HG02970 (cell line): ENCODE measurements at regions not wholly inside any gene's neighbourhood (a gene's known extent, or its start where the extent isn't known, plus 50 kb on each side); places are given as distances from the start of the nearest gene placed in this dataset.
"Not testable (repeated sequence)": the region's sequence is repeated elsewhere in the genome, so short reads cannot be mapped to it uniquely, and the experiment has no call there.

Experiments used
- ATAC-seq: cut with Tn5 transposase; IDR thresholded peaks from one replicate; pipeline ENCODE4 v1.9.1; 2021; ENCODE audit warnings: mild to moderate bottlenecking, moderate library complexity, moderate number of reproducible peaks; ENCODE audit not compliant: unreplicated experiment, low FRiP score

GRCh38 chr13:50153876-50154275, 138.6 kb downstream of the KCNRG start:
- no peak for ATAC-seq

- ATAC-seq = no peak
These were observed 139.5 kb downstream of the KCNRG start for GRCh38 chr13:50154697-50155096.

DNA sequence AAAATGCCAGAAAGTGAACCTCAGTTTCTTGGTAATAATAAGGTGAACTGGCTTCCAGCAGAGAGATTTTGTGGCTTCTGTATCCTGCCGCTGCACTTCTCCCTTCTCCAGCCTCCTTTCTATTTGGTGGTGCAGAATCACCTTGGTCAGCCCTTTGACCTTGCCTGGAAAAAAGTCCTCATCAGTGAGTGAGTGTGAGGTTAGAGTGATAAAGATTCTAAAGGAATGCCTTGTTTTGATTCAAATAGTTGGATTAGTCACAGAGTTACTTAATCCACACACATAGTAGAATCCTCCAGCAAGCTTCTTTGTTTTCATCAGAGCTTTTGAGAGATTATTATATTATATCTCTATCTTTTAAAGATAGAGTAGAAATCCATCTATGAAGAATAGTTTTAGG, 140.9 kb downstream of the KCNRG start:
- ATAC-seq = no peak

DNA sequence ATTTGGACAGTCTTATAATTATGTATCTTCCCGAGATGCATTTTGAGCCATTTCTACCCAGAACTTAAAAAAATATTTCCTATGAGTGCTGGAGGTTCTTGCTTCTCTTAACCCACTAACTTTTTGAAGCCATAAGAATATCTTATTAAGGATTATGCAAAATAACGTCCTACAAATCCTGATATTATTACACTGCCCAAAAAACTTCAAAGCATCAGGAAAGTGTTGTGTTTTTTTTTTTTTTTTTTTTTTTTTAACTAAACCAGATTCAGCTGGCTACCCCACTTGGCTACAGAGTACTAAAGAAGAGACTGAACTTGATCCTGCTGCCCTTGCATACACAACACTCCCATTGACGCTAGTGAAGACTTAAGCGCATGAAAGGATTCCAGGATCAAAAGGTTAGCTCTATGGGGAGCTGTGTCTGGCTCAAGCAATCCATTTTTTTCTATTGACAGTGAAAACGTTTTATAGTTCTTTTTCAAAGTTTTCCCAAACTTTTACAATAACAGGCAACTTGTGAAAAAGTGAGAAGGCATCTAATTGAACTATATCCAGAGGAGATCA, 141.4 kb downstream of the KCNRG start:
- ATAC-seq = no peak

DNA sequence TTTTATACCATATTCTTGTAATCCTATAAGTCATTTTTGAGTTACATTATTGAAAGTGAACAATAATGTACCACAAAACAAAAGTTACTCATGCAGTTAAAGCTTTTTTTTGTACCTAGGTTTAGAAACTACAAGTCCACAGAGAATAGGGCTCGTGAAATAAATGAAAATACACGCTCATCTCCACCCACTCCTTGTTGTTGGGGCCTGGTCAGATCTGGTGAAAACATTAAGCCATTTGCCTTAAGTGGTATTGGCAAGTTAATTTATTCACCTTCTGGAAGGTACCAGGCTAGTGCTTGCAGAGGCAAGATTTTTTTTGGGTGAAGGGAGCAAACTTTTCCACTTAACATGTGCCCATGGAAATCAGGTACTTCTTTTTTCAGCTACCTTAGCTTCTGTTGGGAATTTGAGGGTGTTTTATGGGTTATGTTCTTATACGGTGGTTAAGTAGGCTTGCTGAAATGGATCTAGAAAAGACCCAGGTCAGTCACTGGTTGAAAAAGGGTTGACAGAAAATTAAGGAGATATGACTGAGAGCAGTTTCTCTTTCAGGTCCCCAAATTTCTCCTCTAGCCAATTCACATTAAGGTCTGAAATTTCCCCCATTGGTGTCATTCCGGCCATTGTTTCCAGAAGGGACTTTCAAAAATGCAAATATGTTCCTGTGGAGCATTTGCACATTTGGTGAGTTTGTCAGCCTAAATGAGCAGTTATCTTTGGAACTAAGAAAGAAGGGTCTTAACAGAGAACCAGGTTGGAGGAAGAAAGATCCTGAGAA, 143.3 kb downstream of the KCNRG start:
- ATAC-seq = no peak

DNA sequence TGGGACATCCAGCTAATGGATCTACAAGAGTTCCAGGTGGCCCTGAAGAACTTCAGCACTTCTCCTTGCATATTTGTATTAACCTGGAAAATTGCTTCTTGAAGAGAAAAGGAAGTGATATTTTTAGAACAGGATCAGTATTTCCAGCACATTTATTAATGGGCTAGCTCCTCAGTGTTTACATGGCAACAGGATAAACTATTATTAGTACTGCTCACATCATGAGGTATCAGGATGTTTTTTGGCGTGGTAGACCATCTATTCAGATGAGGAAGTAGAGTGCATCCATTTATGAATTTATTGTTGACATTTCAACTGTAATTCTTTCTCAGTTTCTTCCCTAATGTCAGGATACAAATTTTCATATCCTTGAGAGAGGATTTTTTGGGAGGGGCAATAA, 144.4 kb downstream of the KCNRG start:
- no peak for ATAC-seq

- no peak for ATAC-seq
These were observed 145.8 kb downstream of the KCNRG start for GRCh38 chr13:50161052-50161451.

GRCh38 chr13:50162001-50162400, 146.8 kb downstream of the KCNRG start:
- no peak for ATAC-seq

DNA sequence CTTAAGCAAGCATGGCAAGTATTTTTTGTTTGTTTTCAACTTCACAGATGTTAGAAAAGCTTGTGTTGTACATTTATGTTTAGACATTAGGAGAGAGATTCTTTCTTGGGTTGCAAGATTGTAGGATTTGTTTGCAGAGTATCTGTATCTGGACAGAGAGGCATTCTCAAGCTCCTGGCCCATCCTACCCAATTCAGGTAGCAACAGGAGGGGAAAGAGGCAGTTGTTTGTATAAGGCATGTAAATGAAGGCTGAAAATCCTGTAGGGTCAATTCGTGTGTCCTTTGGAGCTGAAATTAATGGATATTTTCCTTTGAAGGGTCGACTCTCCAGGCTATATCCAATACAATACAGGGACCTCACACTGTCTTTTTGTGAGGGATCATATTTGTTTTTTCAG, 147.3 kb downstream of the KCNRG start:
- ATAC-seq = no peak

DNA sequence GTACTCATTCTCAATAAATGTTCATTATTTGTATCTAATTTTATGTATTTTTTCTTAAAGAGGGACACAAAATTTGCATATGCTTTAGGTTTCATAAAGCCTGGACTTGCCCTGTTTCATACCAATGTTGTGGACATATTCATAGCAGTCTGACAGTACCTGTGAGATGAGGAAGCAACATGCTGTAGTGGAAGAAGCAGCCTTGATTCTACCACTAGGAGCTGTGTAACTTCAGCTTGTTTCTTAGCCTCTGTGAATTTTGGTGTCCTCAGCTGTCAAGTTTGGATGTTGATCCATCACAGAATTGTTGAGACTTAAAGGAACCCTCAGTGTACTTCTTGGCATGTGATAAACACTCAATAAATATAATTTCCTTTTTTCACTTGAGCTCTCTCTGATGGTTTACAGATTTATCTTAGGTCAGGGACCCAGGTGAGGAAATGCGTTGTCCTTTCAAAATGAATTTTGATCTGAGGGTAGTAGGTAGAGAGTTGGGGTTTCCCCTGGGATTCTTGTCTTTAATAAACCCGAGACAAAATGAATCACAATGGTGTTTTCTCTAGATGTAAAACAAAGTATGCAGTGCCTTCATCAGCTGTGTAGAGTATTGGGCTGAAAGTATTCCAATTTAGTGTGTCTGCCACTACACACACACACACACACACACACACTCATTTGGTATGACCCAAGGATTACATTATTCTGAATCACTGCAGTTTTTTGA, 152.1 kb downstream of the KCNRG start:
- no peak for ATAC-seq

- no peak for ATAC-seq
These were observed 152.7 kb downstream of the KCNRG start for GRCh38 chr13:50167967-50168366.

- no peak for ATAC-seq
These were observed 153.5 kb downstream of the KCNRG start for GRCh38 chr13:50168786-50169185.

DNA sequence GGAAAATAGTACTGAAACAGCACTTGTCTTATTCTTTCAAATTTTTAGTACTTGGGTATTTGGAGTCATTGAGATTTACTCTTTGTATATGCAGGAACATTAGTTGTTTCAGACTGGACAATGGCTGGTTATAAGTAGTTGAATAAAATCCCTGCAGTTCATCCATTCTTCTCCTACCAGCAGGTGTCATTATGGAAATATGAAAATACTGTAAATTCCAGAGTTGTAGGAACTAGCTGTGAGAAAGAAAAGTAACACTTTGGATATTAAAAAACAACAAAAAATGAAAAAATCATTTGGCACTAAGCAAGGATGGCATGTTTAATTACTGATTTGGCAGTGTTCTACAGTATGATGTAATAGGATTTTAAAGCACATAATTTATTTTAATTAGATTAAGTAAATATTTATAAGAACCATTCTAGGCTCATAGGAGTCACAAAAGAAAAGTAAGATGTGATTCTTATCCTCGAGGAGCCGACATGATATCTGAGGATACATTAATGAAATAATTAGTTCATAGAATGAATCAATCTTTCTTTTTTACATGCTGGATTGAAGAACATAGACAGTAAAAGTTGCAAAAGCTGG, 155.3 kb downstream of the KCNRG start:
- no peak for ATAC-seq

DNA sequence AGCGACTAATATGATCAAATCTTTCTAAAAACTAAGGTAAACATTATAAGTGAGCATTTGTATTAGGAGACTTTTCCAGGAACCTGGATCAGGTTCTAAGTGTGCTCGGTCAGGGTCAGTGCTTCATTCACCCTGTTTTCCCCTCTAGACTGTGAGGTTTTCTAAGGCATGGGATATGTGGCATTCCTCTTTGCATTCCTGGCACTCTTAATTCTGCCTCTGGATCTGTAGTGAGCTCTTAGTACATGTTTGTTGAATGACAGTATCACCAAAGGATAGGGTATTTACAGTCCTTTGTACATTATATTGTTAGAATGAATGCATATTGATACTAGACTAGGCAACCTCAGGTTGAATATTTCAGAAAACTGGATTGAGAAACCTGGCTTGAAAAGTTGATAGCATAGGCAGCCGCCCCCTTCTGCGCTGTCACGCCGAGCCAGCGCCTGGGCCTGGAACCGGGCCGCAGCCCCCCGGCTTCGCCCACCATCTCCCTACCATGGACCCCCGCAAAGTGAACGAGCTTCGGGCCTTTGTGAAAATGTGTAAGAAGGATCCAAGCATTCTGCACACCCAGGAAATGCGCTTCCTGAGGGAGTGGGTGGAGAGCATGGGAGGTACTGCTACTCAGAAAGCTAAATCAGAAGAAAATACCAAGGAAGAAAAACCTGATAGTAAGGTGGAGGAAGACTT, 156.5 kb downstream of the KCNRG start:
- no peak for ATAC-seq

GRCh38 chr13:50173045-50173444, 157.8 kb downstream of the KCNRG start:
- ATAC-seq = not testable (repeated sequence)

DNA sequence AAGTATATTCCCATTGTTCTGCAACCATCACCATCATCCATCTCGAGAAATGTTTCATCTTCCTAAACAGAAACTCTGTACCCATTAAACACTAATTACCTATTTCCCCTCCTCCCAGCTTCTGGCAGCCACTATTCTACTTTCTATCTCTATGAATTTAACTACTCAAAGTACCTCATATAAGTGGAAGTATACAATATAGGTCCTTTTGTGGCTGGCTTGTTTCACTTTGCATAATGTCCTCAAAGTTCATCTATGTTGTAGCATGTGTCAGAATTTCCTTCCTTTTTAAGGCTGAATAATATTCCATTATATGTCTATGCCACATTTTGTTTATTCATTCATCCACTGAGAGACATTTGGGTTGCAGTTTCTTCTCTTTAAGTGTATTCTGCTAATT, 159.4 kb downstream of the KCNRG start:
- ATAC-seq = no peak

- no peak for ATAC-seq
These were observed 164.7 kb downstream of the KCNRG start for GRCh38 chr13:50179977-50180376.

DNA sequence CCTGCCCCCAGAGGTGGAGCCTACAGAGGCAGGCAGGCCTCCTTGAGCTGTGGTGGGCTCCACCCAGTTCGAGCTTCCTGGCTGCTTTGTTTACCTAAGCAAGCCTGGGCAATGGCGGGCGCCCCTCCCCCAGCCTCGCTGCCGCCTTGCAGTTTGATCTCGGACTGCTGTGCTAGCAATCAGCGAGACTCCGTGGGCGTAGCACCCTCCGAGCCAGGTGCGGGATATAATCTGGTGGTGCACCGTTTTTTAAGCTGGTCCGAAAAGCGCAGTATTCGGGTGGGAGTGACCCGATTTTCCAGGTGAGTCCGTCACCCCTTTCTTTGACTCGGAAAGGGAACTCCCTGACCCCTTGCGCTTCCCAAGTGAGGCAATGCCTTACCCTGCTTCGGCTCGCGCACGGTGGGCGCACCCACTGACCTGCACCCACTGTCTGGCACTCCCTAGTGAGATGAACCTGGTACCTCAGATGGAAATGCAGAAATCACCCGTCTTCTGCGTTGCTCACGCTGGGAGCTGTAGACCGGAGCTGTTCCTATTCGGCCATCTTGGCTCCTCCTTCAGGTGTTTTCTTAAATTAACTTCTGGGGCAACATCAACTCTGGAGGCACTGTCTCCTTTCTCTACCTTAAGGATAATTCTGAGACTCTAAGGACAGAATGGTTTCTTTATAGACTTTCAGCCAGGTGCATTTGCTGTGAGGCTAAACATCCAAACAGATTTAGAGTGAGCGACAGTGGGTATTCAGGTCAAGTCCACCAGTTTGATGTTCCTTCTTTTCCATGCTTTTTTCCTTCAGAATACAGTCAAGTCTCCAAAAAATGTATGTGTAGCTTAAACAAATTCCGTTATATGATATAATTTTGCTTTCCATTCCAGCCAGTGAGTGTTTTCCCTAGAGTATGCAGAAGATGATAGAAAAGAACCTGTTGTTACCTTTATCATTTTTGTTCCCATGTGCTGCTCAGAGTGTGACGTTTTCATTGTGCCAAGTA, 170.8 kb downstream of the KCNRG start:
- not testable (repeated sequence) for ATAC-seq

DNA sequence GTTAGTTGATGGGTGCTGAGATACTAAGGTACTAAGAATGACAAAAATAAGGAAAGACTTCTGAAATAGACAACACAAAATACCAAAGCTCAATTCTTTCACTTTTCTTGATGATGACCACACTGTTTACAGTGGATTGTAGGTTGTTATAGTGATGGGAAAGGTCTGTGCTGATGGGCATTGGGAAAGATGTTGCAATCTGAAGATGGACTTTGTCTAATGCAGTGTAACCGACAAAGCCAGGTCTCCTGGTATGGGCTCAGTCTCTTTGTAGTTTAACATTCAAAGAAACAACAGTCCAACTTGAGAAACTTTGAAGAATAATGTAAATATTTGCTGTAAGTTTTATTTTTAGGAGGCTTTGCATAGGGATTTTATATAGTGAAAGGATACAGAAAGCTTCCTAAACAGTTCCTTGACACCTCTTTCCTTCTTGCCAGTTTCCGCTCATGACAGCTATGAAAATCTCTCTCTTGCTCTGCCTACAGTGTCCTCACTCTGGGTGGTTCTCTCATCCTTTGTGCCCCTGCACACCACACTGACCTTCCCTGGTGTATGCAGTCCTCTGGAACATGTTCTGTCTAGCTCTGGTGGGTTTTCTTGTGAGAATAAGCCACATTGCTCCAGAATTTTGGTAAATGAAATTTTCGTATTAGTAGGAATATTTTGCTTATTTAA, 172.2 kb downstream of the KCNRG start:
- no peak for ATAC-seq
